Fibroblast of the aortic adventitia (primary cell): ENCODE measurements at regions not wholly inside any gene's neighbourhood (a gene's known extent, or its start where the extent isn't known, plus 50 kb on each side); places are given as distances from the start of the nearest gene placed in this dataset.

Experiments used
- DNase-seq: peaks from one replicate; pipeline ENCODE4 v3.0.0-alpha.2; 2010; ENCODE audit warnings: low read depth
- H3K4me3 ChIP-seq: 2 replicates; pipeline ENCODE4 v1.5.1; 2011; ENCODE audit warnings: low read depth, mild to moderate bottlenecking, control low read depth, low read length, moderate library complexity
- CTCF ChIP-seq: IDR thresholded peaks from 2 replicates; pipeline ENCODE4 v1.5.1; 2011; ENCODE audit warnings: mild to moderate bottlenecking, low read length, control low read depth, inconsistent platforms; ENCODE audit not compliant: insufficient read depth

- no peak for DNase-seq
- H3K4me3 ChIP-seq, result no peak overlapping the region
- TF ChIP-seq CTCF, result no peak
Observed at GRCh38 chr2:120908314-120908975, 172.8 kb downstream of the GLI2 start.

DNA sequence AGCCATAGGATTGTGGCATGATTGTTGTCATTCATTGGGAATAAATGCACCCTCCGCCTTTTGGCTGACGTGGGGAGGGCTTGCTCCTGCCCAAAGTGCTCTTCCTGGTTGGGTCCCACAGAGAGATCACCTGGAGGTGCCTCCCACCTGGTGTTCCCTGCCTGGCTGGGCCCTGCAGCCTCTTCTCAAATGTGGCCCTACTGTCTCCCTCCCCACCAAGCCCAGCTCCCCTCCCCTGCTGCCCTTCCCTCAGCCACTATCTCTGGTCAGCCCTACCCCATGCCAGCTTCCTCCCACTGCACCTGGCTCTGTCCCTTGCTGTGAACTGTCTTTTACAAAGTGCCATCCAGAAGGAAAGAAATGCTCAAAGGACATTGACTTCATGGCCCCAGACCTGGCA, 173.4 kb downstream of the GLI2 start:
- no peak for DNase-seq
- no peak overlapping the region for H3K4me3 ChIP-seq
- TF ChIP-seq CTCF, result no peak

GRCh38 chr2:120910164-120910563, 174.5 kb downstream of the GLI2 start:
- no peak for DNase-seq
- TF ChIP-seq CTCF, result no peak
- H3K4me3 ChIP-seq, result no peak overlapping the region

- peak; percentile 33 for DNase-seq
- no peak overlapping the region for H3K4me3 ChIP-seq
- TF ChIP-seq CTCF, result no peak
Observed at GRCh38 chr2:120910956-120911951, 175.6 kb downstream of the GLI2 start.

GRCh38 chr2:120912101-120912985, 176.7 kb downstream of the GLI2 start:
- peak; percentile 95 for DNase-seq
- peak overlapping the region; percentile 37 for H3K4me3 ChIP-seq
- TF ChIP-seq CTCF, result no peak
